UCSD-AML1 (cell line): ENCODE measurements at regions not wholly inside any gene's neighbourhood (a gene's known extent, or its start where the extent isn't known, plus 50 kb on each side); places are given as distances from the start of the nearest gene placed in this dataset.

Experiments used
- DNase-seq: peaks from one replicate; lab custom pipeline; 2025; ENCODE audit not compliant: unreplicated experiment; lab: John Stamatoyannopoulos, UW

- DNase-seq, result no peak
Measured at GRCh38 chr6:54632984-54633565, 213.5 kb upstream of the FAM83B start.

DNA sequence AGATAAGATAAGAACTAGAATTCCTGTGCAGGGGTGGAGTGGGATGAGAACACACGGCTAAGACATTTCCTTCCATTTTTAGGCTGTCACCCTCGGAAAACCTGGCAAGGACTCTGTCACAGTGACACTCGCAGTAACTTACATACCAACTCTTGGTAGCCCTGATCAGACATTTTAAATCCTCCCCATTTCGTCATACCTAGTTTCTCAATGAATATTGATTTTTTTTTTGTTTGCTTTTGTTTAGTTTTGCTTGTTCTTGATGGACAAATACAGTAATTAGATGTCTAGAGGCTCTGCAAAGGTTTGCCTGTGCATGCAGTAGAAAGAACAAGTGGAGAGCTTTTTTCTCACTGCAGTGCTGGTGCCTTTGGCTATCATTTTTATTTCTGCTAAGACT lies 213.0 kb upstream of the FAM83B start:
- no peak for DNase-seq

DNA sequence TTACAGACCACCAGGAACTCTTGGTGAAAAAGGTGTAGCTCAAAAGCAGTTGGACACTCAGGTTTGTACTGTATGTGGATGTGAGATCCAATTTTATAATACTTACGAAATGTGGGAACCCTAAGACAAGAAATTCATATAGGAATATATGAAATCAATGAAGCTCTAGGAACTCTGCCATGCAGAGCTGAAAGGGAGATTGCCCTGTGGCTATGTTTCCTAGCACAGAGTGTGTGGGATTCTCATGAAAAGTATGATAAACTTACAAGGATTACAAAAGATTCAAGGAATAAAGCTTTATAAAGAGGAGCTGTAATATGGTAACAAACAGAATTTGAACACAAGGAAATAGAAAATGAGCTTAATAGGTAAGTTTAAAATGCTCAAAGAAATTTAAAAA lies 205.7 kb upstream of the FAM83B start:
- no peak for DNase-seq

- no peak for DNase-seq
Measured at GRCh38 chr6:54646069-54646950, 200.3 kb upstream of the FAM83B start.

- no peak for DNase-seq
Measured at GRCh38 chr6:54646951-54647664, 199.5 kb upstream of the FAM83B start.

GRCh38 chr6:54654381-54654780 lies 192.2 kb upstream of the FAM83B start:
- DNase-seq, result no peak

GRCh38 chr6:54655162-54655561 lies 191.4 kb upstream of the FAM83B start:
- no peak for DNase-seq

- DNase-seq, result no peak
Measured at GRCh38 chr6:54665278-54665677, 181.3 kb upstream of the FAM83B start.

GRCh38 chr6:54680531-54680930 lies 166.0 kb upstream of the FAM83B start:
- DNase-seq, result no peak

- DNase-seq, result no peak
Measured at GRCh38 chr6:54681267-54681666, 165.3 kb upstream of the FAM83B start.

GRCh38 chr6:54681987-54682386 lies 164.6 kb upstream of the FAM83B start:
- DNase-seq, result no peak

DNA sequence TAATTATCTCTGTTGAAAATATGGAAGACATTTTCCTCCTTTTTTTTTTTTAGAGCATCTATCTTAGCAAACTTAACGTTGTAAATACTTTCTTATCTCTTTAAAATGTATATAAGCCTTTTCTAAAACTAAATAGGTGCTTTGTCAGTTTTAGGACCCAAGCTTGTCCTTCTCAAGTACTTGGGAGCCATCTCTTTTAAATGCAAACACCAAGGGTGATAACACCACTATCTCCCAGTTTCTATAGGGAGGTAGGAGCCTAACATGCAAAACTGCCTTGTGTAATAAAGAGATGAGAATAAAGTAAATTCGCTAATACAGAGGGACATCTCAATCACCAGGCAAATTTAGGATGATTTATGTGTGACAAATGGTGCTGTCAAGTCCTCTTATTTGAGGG lies 157.0 kb upstream of the FAM83B start:
- no peak for DNase-seq

- no peak for DNase-seq
Measured at GRCh38 chr6:54690596-54690995, 156.0 kb upstream of the FAM83B start.

DNA sequence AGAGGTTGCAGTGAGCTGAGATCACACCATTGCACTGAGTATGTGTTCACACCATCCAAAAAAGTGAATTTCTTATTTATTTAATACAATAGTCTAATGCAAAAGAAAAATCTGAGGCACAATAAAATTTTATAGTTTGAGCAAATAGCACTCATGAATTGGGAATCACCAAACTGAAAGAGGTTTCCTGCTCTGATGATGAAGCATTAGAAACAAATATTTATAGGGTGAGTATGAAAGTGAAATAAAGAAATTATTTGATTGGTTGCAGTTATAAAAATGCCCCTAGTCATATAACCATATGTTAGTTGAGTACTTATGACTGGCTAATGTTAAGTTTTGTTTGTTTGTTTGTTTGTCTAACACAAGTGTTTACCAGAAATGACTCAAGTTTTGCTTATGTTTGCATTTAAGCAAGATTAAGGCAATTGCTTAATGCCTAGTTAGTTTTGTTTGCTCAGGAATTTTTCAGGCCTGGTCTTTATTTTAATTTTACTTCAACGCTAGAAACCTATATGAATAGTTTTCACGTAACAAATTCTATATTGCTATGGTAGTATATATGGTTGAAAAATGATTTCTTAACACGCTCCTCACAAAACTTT lies 151.5 kb upstream of the FAM83B start:
- DNase-seq, result no peak

DNA sequence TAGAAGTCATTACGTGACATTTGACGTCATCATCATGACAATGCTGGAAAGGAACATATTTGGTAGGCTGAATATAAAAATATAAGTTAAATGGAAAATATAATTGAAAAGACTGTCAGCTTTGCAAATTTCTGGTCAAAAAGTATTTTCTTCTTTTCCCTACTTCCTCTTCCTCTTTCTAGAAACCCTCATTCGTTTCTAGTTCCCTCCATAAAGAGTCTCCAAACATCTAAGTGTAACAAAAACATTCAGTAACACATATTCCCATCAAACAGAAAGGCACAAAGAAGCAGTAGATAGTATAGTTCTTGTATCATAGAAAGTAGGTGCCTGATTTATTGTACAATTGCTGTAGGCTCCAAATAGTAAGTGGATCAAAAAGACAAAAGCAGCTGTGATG lies 150.8 kb upstream of the FAM83B start:
- no peak for DNase-seq

DNA sequence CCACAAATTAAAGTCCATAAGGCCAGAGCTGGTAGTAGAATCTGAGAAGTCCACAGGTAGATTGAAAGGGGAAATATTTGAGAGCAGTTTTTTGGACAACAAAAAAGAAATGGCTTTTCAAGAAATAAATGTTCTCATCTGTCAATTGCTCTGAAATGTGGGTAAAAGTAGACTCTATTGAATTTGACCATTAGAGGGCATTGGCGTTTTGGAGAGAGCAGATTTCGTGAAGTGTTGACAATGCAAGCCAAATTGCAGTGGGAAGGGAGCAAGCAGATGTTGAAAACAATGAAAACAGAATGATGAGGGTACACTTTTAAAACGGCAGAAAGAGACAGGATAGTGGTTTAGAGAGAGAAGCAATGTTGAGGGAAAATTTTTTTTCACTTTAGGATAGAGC lies 149.1 kb upstream of the FAM83B start:
- DNase-seq, result no peak

DNA sequence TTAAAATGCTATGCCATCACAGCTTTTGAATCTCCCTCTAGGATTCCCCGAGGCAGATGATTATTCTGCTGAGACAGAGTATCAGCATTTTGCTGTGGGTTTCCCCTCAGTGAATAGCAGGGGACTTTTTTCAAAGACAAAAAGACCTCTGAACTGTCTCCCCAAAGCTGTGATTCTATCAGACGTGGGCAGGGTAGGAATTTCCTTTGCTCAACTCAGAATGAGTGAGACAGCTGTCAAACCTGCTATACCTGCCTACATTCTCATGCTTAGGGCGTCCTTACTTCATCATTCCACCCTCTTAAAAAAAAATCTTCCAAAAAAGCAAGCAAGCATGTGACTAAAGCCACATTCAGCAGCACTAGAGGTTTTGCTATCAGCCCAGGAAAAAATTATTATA lies 147.6 kb upstream of the FAM83B start:
- DNase-seq, result no peak

DNA sequence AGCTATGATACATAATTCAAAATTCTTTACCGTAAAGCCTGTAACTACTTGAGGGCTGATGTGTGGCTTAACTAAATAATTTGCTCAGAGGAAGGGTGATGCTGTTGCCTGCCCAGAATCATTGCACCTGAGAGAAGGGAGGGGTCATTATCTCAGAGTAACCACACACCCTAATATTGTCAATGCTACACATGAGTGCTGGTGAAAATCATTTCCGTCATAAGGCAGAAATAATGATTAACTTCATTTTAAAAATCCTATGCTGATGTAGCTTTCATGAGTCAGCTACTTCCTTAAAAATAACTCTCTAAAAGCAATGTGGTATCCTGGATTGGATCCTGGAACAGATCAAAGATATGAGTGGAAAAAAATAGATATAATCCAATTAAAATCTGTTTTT lies 146.4 kb upstream of the FAM83B start:
- DNase-seq, result no peak

- no peak for DNase-seq
Measured at GRCh38 chr6:54702772-54703171, 143.8 kb upstream of the FAM83B start.

DNA sequence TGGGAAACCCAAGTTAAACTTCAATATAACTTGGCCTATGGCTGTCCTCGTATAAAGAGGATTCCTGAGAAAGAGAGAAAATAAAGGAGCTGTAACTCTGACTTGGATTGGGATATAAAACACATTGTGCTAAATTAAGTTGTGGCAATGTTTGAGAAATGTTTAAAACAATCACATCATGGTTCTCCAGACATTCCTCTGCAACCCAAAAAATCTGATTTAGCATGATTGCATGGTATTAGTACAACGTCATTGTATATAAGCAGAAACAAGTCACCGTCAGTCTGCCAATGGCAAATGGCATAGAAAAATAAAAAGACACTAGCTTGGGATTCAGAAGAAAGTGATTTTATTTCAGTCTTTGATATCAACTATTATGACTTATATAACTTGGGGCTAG lies 140.2 kb upstream of the FAM83B start:
- no peak for DNase-seq

GRCh38 chr6:54706844-54707605 lies 139.5 kb upstream of the FAM83B start:
- DNase-seq, result no peak
